Islet of Langerhans (tissue), 1 donor: ENCODE measurements at regions not wholly inside any gene's neighbourhood (a gene's known extent, or its start where the extent isn't known, plus 50 kb on each side); places are given as distances from the start of the nearest gene placed in this dataset.

Experiments
- FAIRE-seq: peaks from one replicate; lab custom pipeline; 2011; peaks lifted over from hg19 to GRCh38; lab: Jason Lieb, UNC

GRCh38 chr14:76603713-76604112, 157.6 kb upstream of the VASH1 start:
- FAIRE-seq = no peak

GRCh38 chr14:76607510-76607909, 153.8 kb upstream of the VASH1 start:
- no peak for FAIRE-seq

- FAIRE-seq = no peak
Measured at GRCh38 chr14:76612654-76613053, 148.6 kb upstream of the VASH1 start.

- FAIRE-seq = no peak
Measured at GRCh38 chr14:76613616-76614015, 147.7 kb upstream of the VASH1 start.

GRCh38 chr14:76615331-76615730, 145.9 kb upstream of the VASH1 start:
- no peak for FAIRE-seq

DNA sequence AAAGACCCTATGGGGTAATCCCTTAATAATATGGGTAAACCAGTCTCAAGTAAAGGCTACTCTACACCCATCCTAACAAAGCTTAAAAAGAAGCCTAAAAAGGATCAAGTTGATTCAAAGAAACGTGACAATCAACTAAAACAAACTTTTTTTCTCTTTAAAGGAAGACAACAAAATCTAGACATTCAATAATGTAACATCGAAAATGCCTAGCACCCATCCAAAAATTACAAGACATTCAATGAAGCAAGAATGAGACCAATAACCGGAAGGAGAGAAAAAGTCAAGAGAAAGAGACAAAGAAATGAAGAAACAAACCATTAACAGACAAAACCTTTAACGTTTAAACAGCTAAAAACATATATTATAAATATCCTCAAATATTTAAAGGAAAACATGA, 143.8 kb upstream of the VASH1 start:
- FAIRE-seq = no peak

DNA sequence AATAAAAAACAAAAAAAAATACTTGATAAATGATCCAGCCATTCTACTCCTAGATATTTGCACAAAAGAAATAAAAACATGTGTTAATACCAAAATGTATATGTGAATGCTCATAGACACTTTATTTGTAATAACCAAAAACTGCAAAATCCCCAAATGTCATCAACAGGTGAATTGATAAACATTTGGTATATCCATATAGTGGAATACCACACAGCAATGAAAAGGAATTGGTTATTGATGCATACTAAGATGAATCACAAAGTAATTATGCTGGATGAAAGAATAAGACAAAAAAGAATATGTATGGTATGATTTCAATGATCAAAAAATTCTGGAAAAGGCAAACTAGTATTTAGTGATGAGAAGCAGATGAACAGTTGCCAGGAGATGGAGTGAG, 124.7 kb upstream of the VASH1 start:
- FAIRE-seq = no peak

GRCh38 chr14:76638841-76639240, 122.4 kb upstream of the VASH1 start:
- FAIRE-seq = no peak

GRCh38 chr14:76639606-76640229, 121.5 kb upstream of the VASH1 start:
- FAIRE-seq = no peak

DNA sequence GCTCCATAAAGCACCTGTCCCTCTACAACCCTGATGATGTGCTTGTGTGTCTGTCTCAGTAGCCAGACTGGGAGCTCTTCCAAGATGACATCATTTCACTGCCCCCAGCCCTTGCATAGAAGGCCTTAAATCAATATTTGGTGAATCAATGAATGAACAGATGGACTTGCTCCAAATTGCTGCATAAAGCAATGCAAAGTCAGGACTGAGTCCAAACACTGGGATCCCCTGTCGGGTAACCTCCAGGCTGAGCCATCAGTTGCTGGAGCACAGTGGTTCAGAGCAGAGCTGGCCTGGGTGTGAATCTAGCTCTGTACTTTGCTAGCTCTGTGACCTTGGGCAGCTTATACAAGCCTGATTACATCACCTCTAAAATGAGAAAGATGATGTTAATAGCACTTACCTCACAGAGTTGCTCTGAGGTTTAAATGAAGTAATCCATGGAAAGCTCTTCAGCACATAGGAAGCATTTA, 120.3 kb upstream of the VASH1 start:
- no peak for FAIRE-seq

DNA sequence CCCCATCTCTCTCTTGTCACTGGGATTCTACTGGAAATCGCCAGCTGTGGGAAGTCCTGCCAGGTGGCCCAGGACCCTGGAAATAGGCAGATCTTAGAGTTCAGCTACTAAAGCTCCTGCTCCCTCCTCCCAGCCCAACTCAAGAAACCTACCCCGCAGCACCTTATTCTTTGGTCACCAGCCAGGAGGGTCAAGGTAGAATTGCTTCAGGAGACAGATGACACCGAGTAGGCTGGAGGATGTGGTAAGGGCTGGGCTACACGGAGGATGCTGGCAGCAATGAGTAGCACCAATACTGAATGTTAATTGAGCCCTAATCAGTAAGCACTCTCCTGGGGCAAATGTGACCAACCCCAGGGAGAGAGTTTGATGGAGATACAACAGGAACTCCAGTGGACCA, 119.7 kb upstream of the VASH1 start:
- no peak for FAIRE-seq

DNA sequence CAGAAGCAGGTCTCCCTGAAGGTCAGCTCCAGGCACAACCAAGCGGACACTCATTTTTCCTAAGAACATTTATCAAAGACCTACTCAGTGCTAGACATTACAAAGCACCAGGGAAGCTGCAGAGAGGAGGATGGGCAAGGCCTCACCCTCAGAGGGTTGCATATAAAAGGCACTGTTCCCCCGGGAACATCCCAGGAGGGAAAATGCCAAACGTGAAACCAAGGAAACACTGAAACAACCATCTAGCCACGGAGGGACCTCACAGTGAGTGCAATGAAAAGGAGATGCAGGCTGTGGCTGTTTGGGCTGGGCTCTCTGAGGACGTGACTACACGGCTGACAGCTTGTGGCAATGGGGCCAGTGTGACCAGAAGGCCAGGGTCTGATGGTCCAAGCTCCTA, 117.4 kb upstream of the VASH1 start:
- FAIRE-seq = no peak

GRCh38 chr14:76644855-76645518, 116.3 kb upstream of the VASH1 start:
- FAIRE-seq = no peak

- FAIRE-seq = peak; percentile 83
Measured at GRCh38 chr14:76647697-76648298, 113.5 kb upstream of the VASH1 start.

- FAIRE-seq = no peak
Measured at GRCh38 chr14:76651410-76652055, 109.7 kb upstream of the VASH1 start.

DNA sequence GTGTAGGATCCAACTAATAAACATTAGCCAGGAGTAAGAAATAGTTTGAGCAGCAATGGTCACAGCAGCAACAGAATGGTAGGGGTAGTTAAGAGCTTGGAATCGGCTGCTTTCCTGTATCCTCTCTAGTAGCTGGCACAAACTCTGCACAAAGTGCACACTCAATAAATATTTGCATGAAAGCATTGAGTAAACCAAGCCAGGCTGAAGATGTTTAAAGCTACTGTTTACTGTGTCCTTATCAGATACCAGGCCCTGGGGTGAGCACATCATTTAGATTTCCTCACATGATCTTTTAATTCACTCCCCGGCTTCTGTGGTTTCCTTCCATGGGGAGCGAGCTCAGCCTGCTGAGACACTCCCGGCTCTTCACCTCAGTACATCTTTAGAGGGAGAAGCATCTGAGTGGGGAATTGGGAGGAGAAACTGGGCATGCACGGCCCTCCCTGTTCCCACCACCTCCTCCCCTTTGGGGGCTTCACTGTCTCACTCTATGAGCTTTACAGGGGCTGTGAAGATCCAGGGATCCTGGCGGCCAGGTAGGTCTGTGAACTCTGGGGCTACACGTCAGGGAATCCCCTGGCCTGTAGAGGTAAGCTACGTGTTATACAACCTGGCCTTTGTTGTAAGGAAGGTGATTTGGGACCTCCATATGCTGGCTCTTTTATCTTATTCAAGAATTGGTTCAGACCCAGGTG, 107.2 kb upstream of the VASH1 start:
- FAIRE-seq = no peak

GRCh38 chr14:76654573-76655108, 106.6 kb upstream of the VASH1 start:
- FAIRE-seq = no peak

GRCh38 chr14:76655331-76655730, 105.9 kb upstream of the VASH1 start:
- FAIRE-seq = no peak

- FAIRE-seq = no peak
Measured at GRCh38 chr14:76656592-76656991, 104.7 kb upstream of the VASH1 start.

GRCh38 chr14:76657404-76657803, 103.9 kb upstream of the VASH1 start:
- no peak for FAIRE-seq

DNA sequence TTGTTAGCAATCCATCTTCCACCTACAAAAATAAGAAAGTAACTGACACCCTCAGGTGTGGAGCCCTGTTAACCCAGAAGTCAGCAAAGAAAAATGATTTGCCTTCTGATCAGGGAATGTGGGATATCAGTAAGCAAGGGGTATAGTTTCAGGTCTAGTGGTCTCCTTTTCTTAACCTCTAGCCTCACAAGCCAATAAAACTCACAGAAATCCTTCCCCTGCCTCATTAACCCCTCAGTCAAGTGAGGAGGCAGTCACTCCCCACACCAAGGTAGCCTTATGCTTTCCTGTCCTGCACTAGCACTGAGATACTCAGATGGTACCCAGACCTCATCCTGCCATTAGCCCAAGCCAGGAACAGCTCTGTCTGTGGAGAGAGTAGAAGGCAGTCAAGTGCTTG, 103.4 kb upstream of the VASH1 start:
- no peak for FAIRE-seq

DNA sequence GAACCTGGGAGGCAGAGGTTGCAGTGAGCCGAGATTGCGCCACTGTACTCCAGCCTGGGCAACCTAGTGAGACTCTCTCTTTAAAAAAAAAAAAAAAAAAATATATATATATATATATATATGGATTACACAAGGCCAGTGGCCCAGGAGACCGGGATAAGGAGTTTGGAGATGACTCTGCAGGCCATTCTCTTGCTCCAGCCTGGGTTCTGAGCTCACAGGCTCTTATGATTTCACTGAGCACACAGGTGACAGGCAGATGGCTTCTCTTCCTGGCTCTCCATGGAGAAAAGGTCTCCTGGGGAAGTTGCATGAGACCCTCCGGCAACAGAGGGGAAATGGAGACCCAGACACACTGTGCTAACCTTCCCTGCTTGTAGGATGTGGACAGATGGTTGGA, 98.7 kb upstream of the VASH1 start:
- FAIRE-seq = no peak
